ENCODE measurements at regions not wholly inside any gene's neighbourhood (a gene's known extent, or its start where the extent isn't known, plus 50 kb on each side); places are given as distances from the start of the nearest gene placed in this dataset.

DNA sequence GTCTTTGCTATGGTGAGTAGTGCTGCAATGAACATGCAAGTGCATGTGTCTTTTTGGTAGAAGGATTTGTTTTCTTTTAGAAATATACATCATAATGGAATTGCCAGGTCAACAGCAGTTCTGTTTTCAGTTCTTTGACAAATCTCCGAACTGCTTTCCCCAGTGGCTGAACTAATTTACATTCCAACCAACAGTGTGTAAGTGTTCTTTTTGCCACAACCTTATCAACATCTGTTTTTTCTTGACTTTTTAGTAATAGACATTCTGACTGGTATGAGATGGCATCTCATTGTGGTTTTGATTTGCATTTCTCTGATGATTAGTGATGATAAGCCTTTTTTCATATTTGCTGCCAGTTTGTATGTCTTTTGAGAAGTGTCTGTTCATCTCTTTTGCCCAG lies 406.3 kb downstream of the DTHD1 start:
- TF ChIP-seq POLR2A (IDR thresholded peaks at IDR 0.05), result no peak
- TF ChIP-seq, protein P1, sequence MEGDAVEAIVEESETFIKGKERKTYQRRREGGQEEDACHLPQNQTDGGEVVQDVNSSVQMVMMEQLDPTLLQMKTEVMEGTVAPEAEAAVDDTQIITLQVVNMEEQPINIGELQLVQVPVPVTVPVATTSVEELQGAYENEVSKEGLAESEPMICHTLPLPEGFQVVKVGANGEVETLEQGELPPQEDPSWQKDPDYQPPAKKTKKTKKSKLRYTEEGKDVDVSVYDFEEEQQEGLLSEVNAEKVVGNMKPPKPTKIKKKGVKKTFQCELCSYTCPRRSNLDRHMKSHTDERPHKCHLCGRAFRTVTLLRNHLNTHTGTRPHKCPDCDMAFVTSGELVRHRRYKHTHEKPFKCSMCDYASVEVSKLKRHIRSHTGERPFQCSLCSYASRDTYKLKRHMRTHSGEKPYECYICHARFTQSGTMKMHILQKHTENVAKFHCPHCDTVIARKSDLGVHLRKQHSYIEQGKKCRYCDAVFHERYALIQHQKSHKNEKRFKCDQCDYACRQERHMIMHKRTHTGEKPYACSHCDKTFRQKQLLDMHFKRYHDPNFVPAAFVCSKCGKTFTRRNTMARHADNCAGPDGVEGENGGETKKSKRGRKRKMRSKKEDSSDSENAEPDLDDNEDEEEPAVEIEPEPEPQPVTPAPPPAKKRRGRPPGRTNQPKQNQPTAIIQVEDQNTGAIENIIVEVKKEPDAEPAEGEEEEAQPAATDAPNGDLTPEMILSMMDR (IDR thresholded peaks at IDR 0.05), result no peak
